Hematopoietic multipotent progenitor cell treated with erythropoietin and hydrocortisone succinate and interleukin-3 and kit ligand, for 8 days (in vitro differentiated cells): ENCODE measurements at regions not wholly inside any gene's neighbourhood (a gene's known extent, or its start where the extent isn't known, plus 50 kb on each side); places are given as distances from the start of the nearest gene placed in this dataset.

ENCODE experiments used
- DNase-seq: peaks from one replicate; pipeline ENCODE4 v3.0.0-alpha.2; 2015

- no peak for DNase-seq
Observed at GRCh38 chr3:148605521-148605920, 92.2 kb upstream of the AGTR1 start.

DNA sequence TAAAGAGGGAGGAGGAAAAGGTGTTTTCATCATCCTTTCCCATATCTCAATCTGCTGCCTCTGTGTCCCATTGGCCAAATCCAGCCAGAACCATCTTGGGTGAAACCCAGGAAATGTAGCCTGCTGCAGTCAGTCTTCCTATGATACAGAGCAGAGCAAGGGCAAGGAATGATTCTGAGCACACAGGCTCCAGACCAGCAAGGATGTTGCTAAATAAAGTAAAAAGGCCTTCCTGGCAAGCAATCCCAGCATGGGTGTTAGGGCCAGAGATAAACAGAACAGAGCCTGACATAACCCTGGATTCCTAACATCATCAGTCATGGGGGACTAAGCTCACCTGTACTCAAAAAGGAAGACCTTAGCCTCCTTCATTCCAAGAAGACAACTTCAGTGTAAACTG, 90.7 kb upstream of the AGTR1 start:
- no peak for DNase-seq

DNA sequence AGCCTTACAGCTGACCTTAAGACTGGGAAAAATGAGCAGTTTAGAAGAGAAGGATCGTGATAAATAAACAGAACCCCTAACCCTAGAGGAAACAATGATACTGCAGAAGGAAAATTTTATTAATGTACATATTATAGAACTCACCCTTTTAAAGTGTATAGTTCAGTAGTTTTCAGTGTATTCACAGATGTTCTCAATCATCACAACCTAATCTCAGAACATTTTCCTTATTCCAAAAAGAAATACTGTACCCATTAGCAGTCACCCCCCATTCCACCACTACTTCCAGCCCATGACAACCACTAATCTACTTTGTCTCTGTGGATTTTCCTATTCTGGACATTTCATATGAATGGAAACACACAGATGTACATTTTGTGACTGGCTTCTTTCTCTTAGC, 90.2 kb upstream of the AGTR1 start:
- no peak for DNase-seq

GRCh38 chr3:148612278-148612677, 85.4 kb upstream of the AGTR1 start:
- DNase-seq, result no peak

GRCh38 chr3:148615382-148615781, 82.3 kb upstream of the AGTR1 start:
- DNase-seq, result no peak

DNA sequence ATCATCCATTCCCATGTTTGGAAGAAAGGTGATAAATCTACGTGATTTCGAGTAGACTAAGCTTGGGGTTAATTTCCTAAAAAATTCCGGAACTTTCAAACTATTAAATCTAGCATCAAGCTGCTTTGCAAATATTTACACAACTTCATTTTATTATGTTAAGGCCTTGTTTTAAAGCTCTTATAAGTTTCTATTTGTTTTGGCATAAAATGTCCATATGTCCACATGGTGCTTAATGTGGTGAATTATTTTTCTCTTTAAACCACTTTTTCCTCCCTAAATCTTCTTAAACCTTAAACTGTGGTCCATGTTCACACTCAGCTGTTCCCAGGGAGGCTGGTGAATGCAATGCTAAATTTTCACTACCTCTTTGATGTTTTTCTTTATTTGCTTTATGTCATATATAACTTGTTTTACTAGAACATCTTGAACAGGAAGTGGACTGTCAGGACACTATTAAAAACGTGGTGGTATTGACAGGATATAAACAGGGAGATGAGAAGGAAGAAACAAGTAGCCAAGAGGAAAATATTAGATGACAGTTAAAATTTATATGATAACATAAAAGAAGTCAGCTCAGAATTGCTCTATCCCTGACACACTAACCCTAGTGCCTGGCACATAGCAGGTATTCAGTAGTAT, 72.5 kb upstream of the AGTR1 start:
- no peak for DNase-seq

DNA sequence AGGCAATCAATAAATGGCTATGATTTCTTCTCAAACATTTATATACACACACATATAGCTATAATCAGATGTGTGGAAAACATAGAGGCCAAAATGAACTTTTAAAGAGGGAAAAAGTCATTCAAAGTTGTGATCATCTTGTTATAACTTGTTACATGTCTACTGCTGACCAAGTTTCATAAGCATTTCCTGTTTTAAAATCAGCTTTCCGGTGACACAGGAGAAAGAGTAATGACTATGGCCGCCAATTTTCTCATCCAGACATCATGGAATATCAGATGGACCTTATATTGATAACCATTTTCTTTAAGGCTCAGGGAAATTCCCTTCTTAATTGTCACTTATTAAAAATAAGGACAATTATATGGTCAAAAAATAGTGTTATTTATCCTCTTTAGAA, 71.7 kb upstream of the AGTR1 start:
- DNase-seq, result no peak

- DNase-seq, result no peak
Observed at GRCh38 chr3:148629006-148629405, 68.7 kb upstream of the AGTR1 start.

DNA sequence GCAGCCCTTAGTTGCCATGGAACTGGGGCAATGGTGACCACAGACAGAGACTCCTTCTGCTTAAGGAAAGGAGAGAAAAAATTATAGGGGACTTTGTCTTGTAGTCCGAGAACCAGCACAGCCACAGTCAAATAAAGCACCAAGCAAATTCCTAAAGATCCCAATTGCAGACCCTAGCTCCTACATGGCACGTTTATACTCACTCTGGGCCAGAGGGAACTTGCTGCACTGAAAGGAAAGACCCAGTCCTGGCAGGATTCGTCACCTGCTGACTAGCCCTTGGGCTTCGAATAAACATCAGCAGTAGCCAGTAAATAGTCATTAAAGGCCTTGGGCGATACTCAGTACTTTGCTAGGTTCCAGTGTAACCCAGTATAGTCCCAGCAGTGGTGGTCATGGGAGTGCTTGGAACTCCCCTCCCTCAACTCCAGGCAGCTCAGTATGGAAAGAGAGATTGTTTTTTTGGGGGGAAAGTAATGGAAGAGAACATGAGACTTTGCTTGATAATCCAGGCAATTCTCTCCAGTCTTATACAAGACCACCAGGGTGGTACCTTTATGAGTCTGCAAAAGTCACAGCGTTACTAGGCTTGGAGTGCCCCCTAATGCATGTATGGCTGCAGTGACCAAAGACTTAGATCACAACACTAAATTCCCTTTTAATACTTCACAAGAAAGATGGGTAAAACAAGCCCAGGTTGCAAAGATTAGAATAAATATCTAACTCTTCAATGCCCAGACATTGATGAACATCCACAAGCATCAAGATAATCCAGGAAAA, 66.4 kb upstream of the AGTR1 start:
- no peak for DNase-seq

- no peak for DNase-seq
Observed at GRCh38 chr3:148641722-148642121, 56.0 kb upstream of the AGTR1 start.

DNA sequence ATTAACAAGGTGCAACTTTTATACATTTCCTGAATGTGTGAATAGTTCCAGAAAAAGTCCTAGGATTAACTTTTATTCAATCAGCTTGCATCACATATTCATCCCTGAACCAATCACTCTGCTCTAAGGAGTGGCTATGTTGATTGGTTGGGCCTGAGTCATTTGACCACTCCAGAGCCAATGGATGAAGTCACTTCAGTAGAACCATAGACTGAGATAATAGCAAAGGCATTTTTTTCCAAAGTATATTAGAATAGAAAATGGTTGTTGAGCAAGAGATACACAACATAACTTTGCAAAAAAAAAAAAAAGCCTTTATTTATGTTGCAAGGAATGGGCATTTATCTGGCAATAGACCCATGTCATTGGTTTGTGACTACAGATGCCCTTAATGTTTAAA, 55.5 kb upstream of the AGTR1 start:
- DNase-seq, result no peak

DNA sequence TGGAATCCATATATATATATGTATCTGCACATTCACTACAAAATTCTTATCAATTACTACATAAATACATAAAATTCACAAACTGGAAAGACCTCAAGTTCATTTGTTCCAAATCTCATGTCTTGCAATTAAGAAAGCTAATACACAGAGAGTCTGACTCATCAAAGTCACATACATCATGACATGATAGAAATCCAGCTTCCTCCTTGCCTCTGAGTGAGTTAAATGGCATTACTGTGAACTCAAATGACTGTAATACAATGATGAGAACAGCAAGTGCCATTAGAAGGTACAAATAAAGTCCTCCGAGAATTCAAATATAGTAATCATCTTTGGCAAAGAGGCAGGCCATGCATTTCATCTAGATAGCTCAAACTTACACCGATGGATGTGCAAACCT, 55.1 kb upstream of the AGTR1 start:
- DNase-seq, result no peak

DNA sequence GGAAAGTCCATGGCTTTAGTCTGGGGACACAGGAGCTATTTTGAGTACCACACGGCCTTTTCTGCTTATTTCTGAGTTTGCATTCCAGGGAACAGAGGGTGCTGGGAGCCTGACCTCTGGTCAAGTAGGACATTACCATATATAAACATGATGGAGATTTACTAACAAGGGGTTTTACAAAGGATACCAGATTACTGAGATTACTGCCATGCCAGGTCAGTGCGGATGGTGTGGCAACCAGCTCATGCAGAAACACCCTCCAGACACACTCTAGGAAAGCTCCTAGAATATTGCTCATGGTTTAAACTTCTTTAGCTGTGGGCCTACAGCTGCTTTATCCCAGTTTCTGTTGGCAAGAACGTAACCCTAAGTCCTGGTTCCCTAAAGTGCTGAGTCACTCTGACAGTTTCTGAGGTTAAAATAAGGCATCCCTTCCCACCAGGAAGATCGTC, 54.3 kb upstream of the AGTR1 start:
- DNase-seq, result no peak

DNA sequence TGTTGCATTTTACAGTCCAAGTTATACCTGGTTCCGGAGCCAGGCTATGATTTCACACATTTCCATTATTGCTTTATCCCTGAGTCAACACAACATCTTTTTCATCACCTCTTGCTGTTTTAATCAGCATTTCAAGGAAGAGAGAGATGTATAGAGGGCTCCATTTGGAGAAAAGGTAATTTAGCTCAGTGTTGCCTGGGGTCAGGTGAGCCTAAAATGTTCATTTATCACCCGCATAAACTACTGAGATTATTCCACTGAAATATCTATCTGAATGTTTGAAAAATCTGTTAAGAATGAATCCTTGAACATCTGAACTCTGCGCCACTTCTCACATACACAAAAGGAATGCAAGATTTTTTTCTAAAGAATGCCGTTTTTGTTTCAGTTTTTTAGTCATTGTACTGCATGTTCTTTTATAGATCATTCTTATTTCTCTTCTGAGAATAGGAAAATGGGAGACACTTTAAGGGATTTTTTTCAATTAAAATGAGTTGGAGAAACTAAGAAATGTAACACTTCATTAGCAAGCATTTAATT, 51.5 kb upstream of the AGTR1 start:
- DNase-seq, result no peak
